AG10803 (cell line): ENCODE measurements at regions not wholly inside any gene's neighbourhood (a gene's known extent, or its start where the extent isn't known, plus 50 kb on each side); places are given as distances from the start of the nearest gene placed in this dataset.

Experiments
- DNase-seq: peaks from one replicate; pipeline ENCODE4 v3.0.0; 2010; ENCODE audit warnings: low read depth
- H3K4me3 ChIP-seq: 2 replicates; pipeline ENCODE4 v1.5.1; 2011; ENCODE audit warnings: mild to moderate bottlenecking, low read length, control low read depth
- CTCF ChIP-seq: conservative IDR thresholded peaks from 2 replicates; pipeline ENCODE4 v1.5.1; 2011; ENCODE audit warnings: mild to moderate bottlenecking, low read length, control low read depth, inconsistent platforms

GRCh38 chr13:42658019-42658418 lies 84.1 kb downstream of the TNFSF11 start:
- no peak overlapping the region for H3K4me3 ChIP-seq
- DNase-seq = no peak
- no peak for TF ChIP-seq CTCF

GRCh38 chr13:42660333-42660965 lies 86.5 kb downstream of the TNFSF11 start:
- H3K4me3 ChIP-seq = no peak overlapping the region
- TF ChIP-seq CTCF = peak; percentile 46
- peak; percentile 12 for DNase-seq

GRCh38 chr13:42667638-42668037 lies 93.7 kb downstream of the TNFSF11 start:
- DNase-seq = no peak
- no peak for TF ChIP-seq CTCF
- H3K4me3 ChIP-seq = no peak overlapping the region

DNA sequence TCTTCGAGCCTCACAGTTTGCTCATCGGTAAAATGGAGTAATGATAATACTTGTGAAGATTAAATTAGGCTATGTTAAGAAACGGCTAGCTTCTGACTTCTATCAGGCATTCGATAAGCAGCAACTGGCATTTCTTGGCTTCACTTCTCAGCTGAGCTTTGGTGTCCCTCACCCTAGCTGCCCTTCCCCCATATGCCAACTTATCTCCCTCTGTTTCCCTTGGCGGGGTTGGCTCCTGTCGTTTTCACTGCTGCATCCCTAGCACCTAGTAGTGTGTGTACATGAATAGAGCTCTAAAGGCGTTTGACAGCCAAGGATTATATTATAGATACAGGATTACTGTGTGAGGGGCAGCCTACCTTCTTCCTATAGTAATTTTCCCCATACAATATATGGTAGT lies 97.5 kb downstream of the TNFSF11 start:
- no peak for DNase-seq
- H3K4me3 ChIP-seq = no peak overlapping the region
- no peak for TF ChIP-seq CTCF

GRCh38 chr13:42673677-42674076 lies 99.7 kb downstream of the TNFSF11 start:
- no peak overlapping the region for H3K4me3 ChIP-seq
- TF ChIP-seq CTCF = no peak
- no peak for DNase-seq

DNA sequence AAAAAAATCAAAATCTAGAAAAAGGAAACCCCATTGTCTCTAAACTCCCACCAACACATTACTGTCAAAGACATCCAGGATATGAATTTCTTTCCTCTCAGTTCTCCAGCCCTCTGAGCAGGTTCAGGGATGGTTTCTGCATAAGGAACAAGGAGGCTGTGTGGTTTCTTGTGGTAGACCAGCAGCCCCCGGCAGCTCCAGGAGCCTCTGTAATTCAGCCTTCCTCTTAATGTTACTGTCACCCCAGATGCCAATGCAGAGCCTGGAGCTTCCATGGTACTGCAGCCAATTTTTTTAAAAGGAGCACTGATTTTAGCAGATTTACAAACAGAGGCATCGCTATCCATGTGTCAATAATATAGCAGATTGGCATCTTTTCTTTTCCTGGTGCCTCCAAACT lies 100.6 kb upstream of the FAM216B start:
- H3K4me3 ChIP-seq = no peak overlapping the region
- DNase-seq = no peak
- TF ChIP-seq CTCF = no peak

- TF ChIP-seq CTCF = no peak
- no peak overlapping the region for H3K4me3 ChIP-seq
- DNase-seq = no peak
Observed at GRCh38 chr13:42681326-42682100, 99.9 kb upstream of the FAM216B start.
